ENCODE measurements at regions not wholly inside any gene's neighbourhood (a gene's known extent, or its start where the extent isn't known, plus 50 kb on each side); places are given as distances from the start of the nearest gene placed in this dataset.

- TF ChIP-seq CTCF (IDR thresholded peaks at IDR 0.05), result no peak
- no peak for TF ChIP-seq POLR2A (IDR thresholded peaks at IDR 0.05)
Observed at GRCh38 chr7:51634025-51634424, 317.4 kb upstream of the COBL start.

Measured in lower leg skin (tissue), 3 donors.